ENCODE measurements at regions not wholly inside any gene's neighbourhood (a gene's known extent, or its start where the extent isn't known, plus 50 kb on each side); places are given as distances from the start of the nearest gene placed in this dataset.

GRCh38 chr6:145375502-145375901 lies 359.8 kb downstream of the EPM2A start:
- TF ChIP-seq TCF7L2 (IDR thresholded peaks at IDR 0.05; ENCODE audit: low read depth, low read length) (no peak), CTCF (IDR thresholded peaks at IDR 0.05) (no peak), POLR2AphosphoS5 (IDR thresholded peaks at IDR 0.05; ENCODE audit: low read depth, low read length) (no peak), SIN3A (IDR thresholded peaks at IDR 0.05; ENCODE audit: borderline replicate concordance, insufficient read depth, low read depth, low read length) (no peak)
- TF ChIP-seq, protein P1, sequence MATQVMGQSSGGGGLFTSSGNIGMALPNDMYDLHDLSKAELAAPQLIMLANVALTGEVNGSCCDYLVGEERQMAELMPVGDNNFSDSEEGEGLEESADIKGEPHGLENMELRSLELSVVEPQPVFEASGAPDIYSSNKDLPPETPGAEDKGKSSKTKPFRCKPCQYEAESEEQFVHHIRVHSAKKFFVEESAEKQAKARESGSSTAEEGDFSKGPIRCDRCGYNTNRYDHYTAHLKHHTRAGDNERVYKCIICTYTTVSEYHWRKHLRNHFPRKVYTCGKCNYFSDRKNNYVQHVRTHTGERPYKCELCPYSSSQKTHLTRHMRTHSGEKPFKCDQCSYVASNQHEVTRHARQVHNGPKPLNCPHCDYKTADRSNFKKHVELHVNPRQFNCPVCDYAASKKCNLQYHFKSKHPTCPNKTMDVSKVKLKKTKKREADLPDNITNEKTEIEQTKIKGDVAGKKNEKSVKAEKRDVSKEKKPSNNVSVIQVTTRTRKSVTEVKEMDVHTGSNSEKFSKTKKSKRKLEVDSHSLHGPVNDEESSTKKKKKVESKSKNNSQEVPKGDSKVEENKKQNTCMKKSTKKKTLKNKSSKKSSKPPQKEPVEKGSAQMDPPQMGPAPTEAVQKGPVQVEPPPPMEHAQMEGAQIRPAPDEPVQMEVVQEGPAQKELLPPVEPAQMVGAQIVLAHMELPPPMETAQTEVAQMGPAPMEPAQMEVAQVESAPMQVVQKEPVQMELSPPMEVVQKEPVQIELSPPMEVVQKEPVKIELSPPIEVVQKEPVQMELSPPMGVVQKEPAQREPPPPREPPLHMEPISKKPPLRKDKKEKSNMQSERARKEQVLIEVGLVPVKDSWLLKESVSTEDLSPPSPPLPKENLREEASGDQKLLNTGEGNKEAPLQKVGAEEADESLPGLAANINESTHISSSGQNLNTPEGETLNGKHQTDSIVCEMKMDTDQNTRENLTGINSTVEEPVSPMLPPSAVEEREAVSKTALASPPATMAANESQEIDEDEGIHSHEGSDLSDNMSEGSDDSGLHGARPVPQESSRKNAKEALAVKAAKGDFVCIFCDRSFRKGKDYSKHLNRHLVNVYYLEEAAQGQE (IDR thresholded peaks at IDR 0.05; ENCODE audit: insufficient read depth in 1 of 2, low read depth in 2 of 2, low read length in 1 of 2) = no peak
